ENCODE measurements at regions not wholly inside any gene's neighbourhood (a gene's known extent, or its start where the extent isn't known, plus 50 kb on each side); places are given as distances from the start of the nearest gene placed in this dataset.

DNA sequence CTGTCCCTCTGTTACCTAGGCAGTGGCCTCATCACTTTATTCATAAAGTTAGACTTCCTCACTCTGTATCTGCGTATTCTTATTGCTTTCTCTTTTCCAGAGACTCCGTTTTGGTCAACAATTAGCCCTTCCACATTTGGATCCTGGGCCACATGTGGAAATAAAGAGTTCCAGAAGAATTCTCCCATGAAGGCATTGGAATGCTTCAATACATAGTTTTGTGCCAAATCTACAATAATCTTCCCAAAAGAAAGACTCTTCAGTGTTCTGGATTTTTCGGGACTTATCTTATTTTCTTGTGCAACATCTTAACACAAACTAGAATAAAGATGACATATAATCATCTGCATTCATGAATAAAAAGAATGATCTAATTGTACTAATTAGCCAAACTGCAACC lies 187.7 kb upstream of the BMP2 start:
- TF ChIP-seq, protein P1, sequence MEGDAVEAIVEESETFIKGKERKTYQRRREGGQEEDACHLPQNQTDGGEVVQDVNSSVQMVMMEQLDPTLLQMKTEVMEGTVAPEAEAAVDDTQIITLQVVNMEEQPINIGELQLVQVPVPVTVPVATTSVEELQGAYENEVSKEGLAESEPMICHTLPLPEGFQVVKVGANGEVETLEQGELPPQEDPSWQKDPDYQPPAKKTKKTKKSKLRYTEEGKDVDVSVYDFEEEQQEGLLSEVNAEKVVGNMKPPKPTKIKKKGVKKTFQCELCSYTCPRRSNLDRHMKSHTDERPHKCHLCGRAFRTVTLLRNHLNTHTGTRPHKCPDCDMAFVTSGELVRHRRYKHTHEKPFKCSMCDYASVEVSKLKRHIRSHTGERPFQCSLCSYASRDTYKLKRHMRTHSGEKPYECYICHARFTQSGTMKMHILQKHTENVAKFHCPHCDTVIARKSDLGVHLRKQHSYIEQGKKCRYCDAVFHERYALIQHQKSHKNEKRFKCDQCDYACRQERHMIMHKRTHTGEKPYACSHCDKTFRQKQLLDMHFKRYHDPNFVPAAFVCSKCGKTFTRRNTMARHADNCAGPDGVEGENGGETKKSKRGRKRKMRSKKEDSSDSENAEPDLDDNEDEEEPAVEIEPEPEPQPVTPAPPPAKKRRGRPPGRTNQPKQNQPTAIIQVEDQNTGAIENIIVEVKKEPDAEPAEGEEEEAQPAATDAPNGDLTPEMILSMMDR (IDR thresholded peaks at IDR 0.05; ENCODE audit: insufficient read depth, low read depth, low read length): no peak
- no peak overlapping the region for H3K4me3 ChIP-seq (ENCODE audit: low read depth, low read length)
- no peak for DNase-seq (ENCODE audit: low read depth)

DNA sequence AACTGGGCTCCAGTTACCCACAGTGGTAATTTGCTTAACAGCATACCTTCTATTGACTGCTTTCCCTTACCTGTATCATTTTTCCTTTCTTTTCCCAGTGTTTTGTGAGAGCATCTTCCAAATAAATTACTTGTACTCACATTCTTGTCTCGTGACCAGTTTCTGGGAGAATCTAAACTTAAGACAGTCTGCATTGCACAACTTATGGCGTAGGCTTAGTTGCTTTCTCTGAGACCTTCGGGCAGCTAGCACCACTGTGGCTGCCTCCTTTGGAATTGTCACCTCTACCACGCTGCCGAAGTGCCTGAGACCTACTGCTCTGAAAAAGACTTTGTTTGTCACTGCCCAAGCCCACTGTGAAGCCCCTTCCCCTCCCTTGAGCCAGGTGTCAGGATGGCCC lies 188.1 kb upstream of the BMP2 start:
- peak; percentile 56 for DNase-seq (ENCODE audit: low read depth)
- TF ChIP-seq, protein P1 (IDR thresholded peaks at IDR 0.05; ENCODE audit: insufficient read depth, low read depth, low read length): no peak
- H3K4me3 ChIP-seq (ENCODE audit: low read depth, low read length): no peak overlapping the region

DNA sequence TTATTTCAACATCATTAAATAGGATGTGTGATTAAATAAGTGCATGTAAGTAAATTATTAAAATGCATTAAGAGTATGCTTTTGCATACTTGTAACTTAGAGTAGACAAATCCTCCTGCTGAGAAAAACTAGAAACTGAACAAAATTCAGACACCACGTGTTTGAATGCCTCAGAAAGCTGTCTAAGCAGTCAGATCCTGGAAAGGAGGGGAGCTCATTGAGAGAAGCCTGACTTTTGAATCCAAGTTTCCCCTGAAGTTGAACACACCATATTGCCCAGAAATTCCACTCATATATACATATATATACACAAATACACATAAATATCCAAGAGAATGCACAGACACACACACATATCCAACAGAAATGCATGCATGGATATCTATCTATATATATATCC lies 190.0 kb upstream of the BMP2 start:
- DNase-seq (ENCODE audit: low read depth): no peak
- TF ChIP-seq, protein P1 (IDR thresholded peaks at IDR 0.05; ENCODE audit: insufficient read depth, low read depth, low read length): no peak
- H3K4me3 ChIP-seq (ENCODE audit: low read depth, low read length): no peak overlapping the region

DNA sequence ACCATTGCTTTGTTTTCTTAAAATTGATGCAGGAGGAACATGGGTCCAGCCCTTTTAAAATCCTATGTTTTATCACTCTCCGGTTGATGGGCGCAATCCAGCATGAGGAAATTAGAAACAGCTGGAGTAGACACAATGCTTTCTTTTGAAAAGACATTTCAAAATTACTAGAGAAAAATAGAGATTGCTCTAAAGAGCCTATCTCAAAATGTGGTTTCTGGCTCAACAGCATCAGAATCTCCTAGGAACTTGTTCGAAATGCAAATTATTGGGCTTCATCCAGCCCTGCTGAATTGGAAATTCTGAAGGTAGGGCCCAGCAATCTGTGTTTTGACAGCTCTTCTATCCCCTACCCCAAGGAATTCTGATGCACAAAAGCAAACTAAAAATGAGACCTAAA lies 190.8 kb upstream of the BMP2 start:
- peak; percentile 37 for DNase-seq (ENCODE audit: low read depth)
- TF ChIP-seq, protein P1 (IDR thresholded peaks at IDR 0.05; ENCODE audit: insufficient read depth, low read depth, low read length): no peak
- no peak overlapping the region for H3K4me3 ChIP-seq (ENCODE audit: low read depth, low read length)

DNA sequence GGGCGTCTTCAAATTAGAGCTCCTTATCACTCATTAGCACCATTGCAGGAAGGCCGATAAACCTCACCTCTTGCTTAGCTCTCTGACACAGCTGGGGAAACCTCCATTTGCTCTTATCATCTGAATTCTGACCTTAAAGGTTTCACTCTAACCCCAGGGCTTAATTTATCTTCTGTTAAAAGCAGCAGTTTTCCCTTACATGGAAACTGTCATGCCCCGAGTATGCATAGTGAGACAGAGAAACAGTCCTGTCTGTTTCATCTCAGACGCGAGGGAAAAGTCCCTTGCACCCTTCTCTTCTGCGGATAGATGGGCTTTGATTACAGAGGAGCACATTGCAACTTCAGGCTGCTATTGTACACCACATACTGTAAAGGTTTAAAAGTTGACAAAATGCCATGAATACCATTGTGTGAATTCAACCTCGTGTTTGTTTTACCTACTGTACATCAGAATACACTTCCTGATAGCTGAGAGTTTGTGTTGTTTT lies 191.5 kb upstream of the BMP2 start:
- TF ChIP-seq, protein P1 (IDR thresholded peaks at IDR 0.05; ENCODE audit: insufficient read depth, low read depth, low read length): no peak
- DNase-seq (ENCODE audit: low read depth): peak; percentile 52
- H3K4me3 ChIP-seq (ENCODE audit: low read depth, low read length): no peak overlapping the region

DNA sequence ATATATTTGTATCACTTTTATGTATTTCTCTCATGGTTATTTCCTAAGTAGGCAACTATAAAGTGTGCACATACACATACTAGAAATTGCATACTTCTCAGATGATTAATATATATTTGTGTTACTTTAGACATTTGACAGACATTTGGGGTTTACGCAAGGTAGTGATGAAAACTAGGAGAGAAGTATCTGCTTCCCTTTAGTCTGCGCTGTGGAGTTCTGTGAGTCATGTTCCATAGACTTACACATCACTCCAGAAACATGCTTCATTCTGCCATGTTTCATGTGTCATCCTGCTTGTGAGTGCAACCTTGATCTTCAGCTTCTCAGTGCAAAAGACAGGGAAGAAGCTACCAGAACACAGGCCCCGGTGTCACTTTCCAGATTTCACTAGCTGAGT lies 200.7 kb upstream of the BMP2 start:
- H3K4me3 ChIP-seq (ENCODE audit: low read depth, low read length): no peak overlapping the region
- TF ChIP-seq, protein P1 (IDR thresholded peaks at IDR 0.05; ENCODE audit: insufficient read depth, low read depth, low read length): no peak
- peak; percentile 76 for DNase-seq (ENCODE audit: low read depth)

DNA sequence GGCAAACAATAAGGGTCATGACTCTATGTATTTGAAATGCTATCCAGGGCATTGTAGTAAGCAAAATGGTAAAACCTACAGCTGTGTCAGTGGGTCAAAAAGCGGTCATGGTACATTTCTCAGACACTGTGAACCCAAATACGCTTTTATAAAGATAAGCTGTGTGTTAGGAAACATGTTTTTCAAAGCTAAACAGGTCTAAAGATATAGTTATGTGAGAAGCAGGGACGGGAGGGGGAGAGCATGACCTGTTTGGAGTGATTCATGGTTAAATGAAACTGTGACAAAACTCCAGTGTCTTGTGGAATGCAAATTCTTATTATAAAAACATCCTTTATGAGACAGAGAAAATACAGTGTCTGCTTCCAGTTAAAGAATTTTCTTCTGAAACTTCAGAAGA lies 205.4 kb upstream of the BMP2 start:
- H3K4me3 ChIP-seq (ENCODE audit: low read depth, low read length): no peak overlapping the region
- TF ChIP-seq, protein P1 (IDR thresholded peaks at IDR 0.05; ENCODE audit: insufficient read depth, low read depth, low read length): no peak
- DNase-seq (ENCODE audit: low read depth): peak; percentile 81
